ENCODE measurements at regions not wholly inside any gene's neighbourhood (a gene's known extent, or its start where the extent isn't known, plus 50 kb on each side); places are given as distances from the start of the nearest gene placed in this dataset.

DNA sequence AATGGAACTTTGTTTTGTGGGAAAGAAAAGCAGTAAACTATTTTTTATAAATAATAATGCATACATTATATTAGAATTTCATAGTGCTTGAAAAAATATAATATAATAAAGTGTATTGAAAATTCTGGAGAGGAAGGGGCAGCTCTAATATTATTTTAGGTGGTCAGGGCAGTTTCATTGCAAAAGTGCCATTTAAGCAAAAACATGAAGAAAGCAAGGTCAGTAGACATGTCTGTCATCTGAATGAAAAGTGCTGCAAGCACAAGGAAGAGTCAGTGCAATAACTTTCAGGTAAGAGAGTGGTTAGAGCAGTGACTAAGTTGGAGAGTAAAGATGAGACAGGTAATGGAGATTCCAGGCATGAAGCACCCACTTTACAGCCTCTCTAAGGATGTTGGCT, 435.6 kb upstream of the REG3G start:
- Histone ChIP-seq H3K27me3 (ENCODE audit: insufficient read depth, low read length) (no peaks in the 10 kb centered on the region), H3K9ac (ENCODE audit: low read depth, low read length) (no peak overlapping the region), H3K9me3 (ENCODE audit: insufficient read depth, low read depth, low read length) (no peaks in the 10 kb centered on the region), H3K4me1 (ENCODE audit: insufficient read depth, low read length) (no peaks in the 10 kb centered on the region), H3K27ac (ENCODE audit: low read depth, low read length) (no peak overlapping the region), H3K4me3 (ENCODE audit: low read length) (no peak overlapping the region), H3K36me3 (ENCODE audit: insufficient read depth, low read length) (no peaks in the 10 kb centered on the region)

DNA sequence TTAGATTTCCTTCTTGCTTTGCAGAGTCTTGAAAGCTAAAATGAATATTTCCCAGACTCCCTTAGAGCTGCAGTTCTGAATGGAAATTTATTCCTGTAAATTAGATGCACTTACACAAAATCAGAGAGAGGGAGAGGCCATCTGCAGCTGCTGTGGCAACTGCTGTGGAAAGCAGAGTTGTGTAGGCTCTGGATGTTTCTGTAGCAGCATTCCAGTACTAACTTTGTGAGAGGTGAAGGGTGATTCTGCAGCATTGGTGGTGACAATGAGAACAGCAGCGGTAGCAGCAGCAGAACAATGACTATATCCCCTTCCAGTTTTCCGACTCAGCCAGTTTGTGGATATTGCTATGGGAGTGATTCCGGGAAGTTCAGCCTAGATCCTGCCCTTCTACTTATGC, 433.0 kb upstream of the REG3G start:
- Histone ChIP-seq H3K27ac (ENCODE audit: low read depth, low read length) (no peak overlapping the region), H3K36me3 (ENCODE audit: insufficient read depth, low read length) (no peaks in the 10 kb centered on the region), H3K9me3 (ENCODE audit: insufficient read depth, low read depth, low read length) (no peaks in the 10 kb centered on the region), H3K4me1 (ENCODE audit: insufficient read depth, low read length) (no peaks in the 10 kb centered on the region), H3K9ac (ENCODE audit: low read depth, low read length) (no peak overlapping the region), H3K27me3 (ENCODE audit: insufficient read depth, low read length) (no peaks in the 10 kb centered on the region), H3K4me3 (ENCODE audit: low read length) (no peak overlapping the region)
- WGBS = 95% methylated on average over 3 of the region's 3 CpGs

DNA sequence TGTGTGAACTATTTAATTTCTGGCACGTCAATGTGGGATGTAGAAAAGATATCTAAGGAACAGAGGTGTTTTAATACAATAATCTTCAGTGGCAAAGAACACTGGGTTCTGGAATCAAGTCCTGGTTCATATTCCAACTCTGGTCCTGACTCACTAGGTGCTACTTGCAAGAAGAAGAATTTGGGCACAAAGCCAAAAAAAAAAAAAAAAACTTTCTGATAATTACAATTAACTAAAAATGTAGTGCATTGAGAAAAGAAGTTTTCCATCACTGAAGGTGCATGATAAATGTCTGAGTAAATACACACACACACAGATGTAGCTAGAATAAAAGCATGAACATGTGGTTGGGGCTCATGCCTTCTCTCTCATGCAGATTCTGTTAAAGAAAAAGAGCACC, 424.4 kb upstream of the REG3G start:
- no peaks in the 10 kb centered on the region for H3K36me3 ChIP-seq (ENCODE audit: insufficient read depth, low read length)
- H3K27ac ChIP-seq (ENCODE audit: low read depth, low read length) = no peak overlapping the region
- no peak overlapping the region for H3K9ac ChIP-seq (ENCODE audit: low read depth, low read length)
- H3K4me1 ChIP-seq (ENCODE audit: insufficient read depth, low read length) = no peaks in the 10 kb centered on the region
- H3K4me3 ChIP-seq (ENCODE audit: low read length) = no peak overlapping the region
- no peaks in the 10 kb centered on the region for H3K9me3 ChIP-seq (ENCODE audit: insufficient read depth, low read depth, low read length)
- no peaks in the 10 kb centered on the region for H3K27me3 ChIP-seq (ENCODE audit: insufficient read depth, low read length)
- WGBS = 93% methylated on average over 1 of the region's 1 CpG

DNA sequence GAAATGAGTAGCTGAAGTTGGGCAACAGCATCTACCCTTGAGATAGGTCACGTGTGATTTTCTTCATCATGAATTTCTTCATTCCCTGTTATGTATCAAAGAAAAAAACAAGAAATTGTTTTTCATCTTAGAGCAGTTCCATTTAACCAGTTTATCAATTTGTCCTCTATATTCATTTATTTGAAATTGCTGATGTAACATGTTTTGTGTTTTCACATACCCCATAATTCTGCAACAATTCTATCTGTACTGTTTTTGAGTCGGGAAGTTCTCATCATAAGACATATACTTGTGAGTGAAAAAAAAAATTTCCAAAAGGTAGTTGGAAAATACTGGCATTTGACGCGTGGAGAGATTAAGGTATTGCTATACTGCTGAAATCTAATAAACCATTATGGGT, 422.6 kb upstream of the REG3G start:
- H3K4me1 ChIP-seq (ENCODE audit: insufficient read depth, low read length) = peaks cover 9% of the 10 kb centered on the region
- H3K36me3 ChIP-seq (ENCODE audit: insufficient read depth, low read length) = no peaks in the 10 kb centered on the region
- no peak overlapping the region for H3K9ac ChIP-seq (ENCODE audit: low read depth, low read length)
- 98% methylated on average over 2 of the region's 4 CpGs for WGBS
- no peaks in the 10 kb centered on the region for H3K27me3 ChIP-seq (ENCODE audit: insufficient read depth, low read length)
- H3K9me3 ChIP-seq (ENCODE audit: insufficient read depth, low read depth, low read length) = no peaks in the 10 kb centered on the region
- H3K27ac ChIP-seq (ENCODE audit: low read depth, low read length) = no peak overlapping the region
- no peak overlapping the region for H3K4me3 ChIP-seq (ENCODE audit: low read length)

DNA sequence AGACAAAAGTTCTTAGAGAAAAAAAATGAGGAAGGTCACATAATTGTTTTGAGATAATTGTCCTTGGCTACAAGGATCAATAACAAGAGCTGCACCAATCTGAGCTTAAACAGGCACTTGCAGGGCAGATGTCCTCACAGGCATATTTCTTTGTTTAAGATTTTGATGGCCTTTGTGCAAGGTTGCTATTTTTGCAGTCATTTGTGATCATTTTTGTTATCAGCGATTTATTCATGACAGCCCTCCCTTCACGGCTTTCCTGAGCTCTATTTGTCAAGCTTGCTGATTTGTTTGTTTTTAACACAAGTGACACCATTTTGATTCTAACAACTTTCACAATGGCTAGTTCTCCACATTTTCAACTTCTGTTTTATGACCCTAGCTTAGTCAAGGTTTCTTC, 418.6 kb upstream of the REG3G start:
- no peaks in the 10 kb centered on the region for H3K9me3 ChIP-seq (ENCODE audit: insufficient read depth, low read depth, low read length)
- H3K4me1 ChIP-seq (ENCODE audit: insufficient read depth, low read length) = peaks cover 9% of the 10 kb centered on the region
- 0 out of 2 replicates have a peak overlapping the region, but pooled peaks have one; percentile 23 for H3K27ac ChIP-seq (ENCODE audit: low read depth, low read length)
- no peaks in the 10 kb centered on the region for H3K36me3 ChIP-seq (ENCODE audit: insufficient read depth, low read length)
- H3K9ac ChIP-seq (ENCODE audit: low read depth, low read length) = no peak overlapping the region
- WGBS = 57% methylated on average over 2 of the region's 2 CpGs
- H3K4me3 ChIP-seq (ENCODE audit: low read length) = no peak overlapping the region
- H3K27me3 ChIP-seq (ENCODE audit: insufficient read depth, low read length) = no peaks in the 10 kb centered on the region

DNA sequence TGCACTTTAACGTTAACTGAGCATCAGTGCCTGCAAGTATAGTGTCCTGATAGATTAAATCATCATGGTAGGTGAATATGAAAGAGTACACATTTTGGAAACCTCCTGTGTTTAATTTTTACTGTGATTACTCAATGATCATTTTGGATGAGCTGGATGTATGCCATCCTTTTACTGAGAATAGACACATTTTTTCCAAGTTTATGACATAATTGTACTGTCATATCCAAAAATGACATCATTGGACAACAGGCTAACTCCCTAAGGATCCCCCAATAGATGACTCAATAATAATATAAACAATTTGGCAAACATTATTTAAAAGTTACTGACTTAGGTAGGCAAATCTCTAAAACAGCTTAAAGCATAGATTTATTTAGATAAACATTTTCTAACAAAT, 410.8 kb upstream of the REG3G start:
- WGBS = 90% methylated on average over 1 of the region's 1 CpG
- no peaks in the 10 kb centered on the region for H3K36me3 ChIP-seq (ENCODE audit: insufficient read depth, low read length)
- H3K27ac ChIP-seq (ENCODE audit: low read depth, low read length) = no peak overlapping the region
- no peak overlapping the region for H3K9ac ChIP-seq (ENCODE audit: low read depth, low read length)
- no peaks in the 10 kb centered on the region for H3K9me3 ChIP-seq (ENCODE audit: insufficient read depth, low read depth, low read length)
- H3K4me3 ChIP-seq (ENCODE audit: low read length) = no peak overlapping the region
- no peaks in the 10 kb centered on the region for H3K4me1 ChIP-seq (ENCODE audit: insufficient read depth, low read length)
- no peaks in the 10 kb centered on the region for H3K27me3 ChIP-seq (ENCODE audit: insufficient read depth, low read length)

DNA sequence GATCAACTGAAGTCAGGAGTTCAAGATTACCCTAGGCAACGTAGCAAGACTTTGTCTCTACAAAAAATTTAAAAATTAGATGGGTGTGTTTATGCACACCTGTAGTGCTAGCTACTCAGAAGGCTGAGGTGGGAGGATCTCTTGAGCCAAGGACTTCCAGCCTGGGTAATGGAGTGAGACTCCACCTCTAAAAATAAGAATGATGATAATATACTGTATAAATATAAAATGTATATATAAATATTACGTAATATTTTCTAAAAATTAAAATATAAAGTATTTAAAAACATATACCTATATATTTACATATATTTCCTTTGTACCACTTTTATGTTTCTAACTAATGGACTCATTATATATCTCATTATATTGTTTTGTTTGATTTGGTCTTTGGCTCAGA, 409.5 kb upstream of the REG3G start:
- no peaks in the 10 kb centered on the region for H3K9me3 ChIP-seq (ENCODE audit: insufficient read depth, low read depth, low read length)
- 100% methylated on average over 1 of the region's 2 CpGs for WGBS
- no peaks in the 10 kb centered on the region for H3K36me3 ChIP-seq (ENCODE audit: insufficient read depth, low read length)
- no peaks in the 10 kb centered on the region for H3K27me3 ChIP-seq (ENCODE audit: insufficient read depth, low read length)
- no peaks in the 10 kb centered on the region for H3K4me1 ChIP-seq (ENCODE audit: insufficient read depth, low read length)
- no peak overlapping the region for H3K27ac ChIP-seq (ENCODE audit: low read depth, low read length)
- H3K4me3 ChIP-seq (ENCODE audit: low read length) = no peak overlapping the region
- H3K9ac ChIP-seq (ENCODE audit: low read depth, low read length) = no peak overlapping the region

DNA sequence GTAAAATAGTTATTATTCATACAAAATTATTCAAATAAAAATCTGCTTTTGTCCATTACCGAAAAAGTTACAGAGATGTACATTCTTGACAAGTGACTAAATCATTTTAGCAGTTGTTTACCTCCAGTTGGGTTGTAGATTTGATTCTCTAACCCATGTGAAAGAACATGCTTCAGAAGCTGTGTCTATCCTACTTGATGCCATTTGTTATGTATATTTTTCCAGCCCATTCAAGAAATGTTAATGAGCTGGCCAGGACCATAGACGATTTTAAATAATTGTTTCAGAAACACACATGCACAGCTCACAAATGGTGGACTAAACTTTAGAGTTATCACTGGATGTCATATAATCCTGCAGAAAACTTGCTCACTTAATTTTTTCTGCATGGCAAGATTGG, 391.1 kb upstream of the REG3G start:
- H3K9ac ChIP-seq (ENCODE audit: low read depth, low read length) = no peak overlapping the region
- WGBS = 77% methylated on average over 2 of the region's 2 CpGs
- H3K27me3 ChIP-seq (ENCODE audit: insufficient read depth, low read length) = no peaks in the 10 kb centered on the region
- no peak overlapping the region for H3K27ac ChIP-seq (ENCODE audit: low read depth, low read length)
- no peaks in the 10 kb centered on the region for H3K4me1 ChIP-seq (ENCODE audit: insufficient read depth, low read length)
- H3K9me3 ChIP-seq (ENCODE audit: insufficient read depth, low read depth, low read length) = no peaks in the 10 kb centered on the region
- H3K36me3 ChIP-seq (ENCODE audit: insufficient read depth, low read length) = no peaks in the 10 kb centered on the region
- H3K4me3 ChIP-seq (ENCODE audit: low read length) = no peak overlapping the region

DNA sequence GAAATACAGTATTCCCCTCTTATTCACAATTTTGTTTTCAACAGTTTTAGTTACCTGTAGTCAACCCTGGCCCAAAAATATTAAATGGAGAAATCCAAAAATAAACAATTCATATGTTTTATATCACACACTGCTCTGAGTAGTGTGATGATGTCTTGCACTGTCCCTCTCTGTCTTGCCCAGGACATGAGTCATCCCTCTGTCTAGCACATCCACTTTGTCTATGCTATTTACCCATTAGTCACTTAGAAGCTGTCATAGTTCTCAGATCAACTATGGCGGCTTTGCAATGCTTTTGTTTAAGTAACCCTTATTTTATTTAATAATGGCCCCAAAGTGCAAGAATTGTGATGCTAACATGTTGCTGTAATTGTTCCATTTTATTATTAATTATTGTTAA, 380.6 kb upstream of the REG3G start:
- Histone ChIP-seq H3K4me3 (ENCODE audit: low read length) (no peak overlapping the region), H3K9ac (ENCODE audit: low read depth, low read length) (no peak overlapping the region), H3K4me1 (ENCODE audit: insufficient read depth, low read length) (no peaks in the 10 kb centered on the region), H3K27ac (ENCODE audit: low read depth, low read length) (no peak overlapping the region), H3K36me3 (ENCODE audit: insufficient read depth, low read length) (no peaks in the 10 kb centered on the region), H3K27me3 (ENCODE audit: insufficient read depth, low read length) (no peaks in the 10 kb centered on the region), H3K9me3 (ENCODE audit: insufficient read depth, low read depth, low read length) (no peaks in the 10 kb centered on the region)
- WGBS = 100% methylated on average over 1 of the region's 1 CpG

DNA sequence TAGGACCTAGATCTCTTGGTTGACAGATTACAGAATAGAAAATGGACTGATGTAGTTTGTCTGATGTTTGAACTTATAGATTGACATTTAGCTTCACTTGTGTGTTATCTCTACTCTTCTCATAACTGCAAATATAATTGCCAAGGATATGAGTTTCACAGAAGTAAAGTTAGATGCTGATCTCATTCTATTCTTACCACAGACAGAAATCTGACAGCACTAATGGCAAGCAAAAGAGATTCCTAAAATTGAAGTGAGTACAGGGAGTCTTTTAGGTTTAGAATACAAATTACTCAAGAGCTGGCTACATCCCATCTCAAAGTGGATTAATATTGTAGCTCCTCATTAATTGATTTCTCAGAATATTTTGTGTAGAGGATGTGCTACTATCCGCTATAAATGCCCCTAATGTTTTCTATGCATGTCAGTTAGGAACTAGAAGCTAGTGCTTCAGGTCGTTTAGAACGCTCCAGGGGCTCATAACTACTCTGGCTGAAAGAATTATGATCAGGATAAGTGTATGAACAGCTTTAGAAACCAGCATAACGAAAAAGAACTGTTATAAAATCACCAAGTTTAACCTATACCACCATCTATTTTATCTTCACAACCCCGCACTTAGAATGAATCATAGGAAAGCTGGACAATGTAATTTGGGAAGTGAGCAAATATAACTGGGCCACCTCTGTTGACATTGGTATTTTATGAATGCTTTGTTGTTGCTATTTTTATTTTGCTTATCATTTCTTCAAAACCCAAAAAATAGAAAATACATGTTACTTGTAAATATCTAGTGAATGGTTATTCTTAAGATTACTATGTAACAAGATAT, 378.8 kb upstream of the REG3G start:
- H3K27me3 ChIP-seq (ENCODE audit: insufficient read depth, low read length) = no peaks in the 10 kb centered on the region
- H3K4me1 ChIP-seq (ENCODE audit: insufficient read depth, low read length) = no peaks in the 10 kb centered on the region
- no peak overlapping the region for H3K27ac ChIP-seq (ENCODE audit: low read depth, low read length)
- no peak overlapping the region for H3K9ac ChIP-seq (ENCODE audit: low read depth, low read length)
- WGBS = 90% methylated on average over 3 of the region's 5 CpGs
- H3K9me3 ChIP-seq (ENCODE audit: insufficient read depth, low read depth, low read length) = no peaks in the 10 kb centered on the region
- no peak overlapping the region for H3K4me3 ChIP-seq (ENCODE audit: low read length)
- no peaks in the 10 kb centered on the region for H3K36me3 ChIP-seq (ENCODE audit: insufficient read depth, low read length)

DNA sequence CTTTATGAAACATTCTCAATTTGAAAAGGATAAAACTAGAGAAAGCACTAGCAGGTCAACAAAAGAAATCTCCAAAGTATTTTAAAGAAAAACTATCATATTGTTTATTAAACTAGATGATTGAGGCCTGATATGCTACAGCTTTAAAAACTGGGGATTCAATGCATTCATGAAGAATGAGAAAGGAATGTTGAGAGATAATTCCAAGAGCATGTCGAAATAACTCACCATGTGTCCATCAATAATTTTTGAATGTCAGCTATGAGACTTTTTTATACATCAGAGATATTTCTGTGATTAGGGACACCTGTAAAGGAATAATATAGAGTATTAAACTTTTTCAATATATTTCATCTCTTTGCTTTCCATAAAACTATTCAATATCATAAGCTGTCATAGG, 376.9 kb upstream of the REG3G start:
- Histone ChIP-seq H3K27ac (ENCODE audit: low read depth, low read length) (no peak overlapping the region), H3K9me3 (ENCODE audit: insufficient read depth, low read depth, low read length) (no peaks in the 10 kb centered on the region), H3K4me1 (ENCODE audit: insufficient read depth, low read length) (no peaks in the 10 kb centered on the region), H3K9ac (ENCODE audit: low read depth, low read length) (no peak overlapping the region), H3K4me3 (ENCODE audit: low read length) (no peak overlapping the region), H3K27me3 (ENCODE audit: insufficient read depth, low read length) (no peaks in the 10 kb centered on the region), H3K36me3 (ENCODE audit: insufficient read depth, low read length) (no peaks in the 10 kb centered on the region)
- no CpG with 5 or more reads among the region's 1 CpG for WGBS

DNA sequence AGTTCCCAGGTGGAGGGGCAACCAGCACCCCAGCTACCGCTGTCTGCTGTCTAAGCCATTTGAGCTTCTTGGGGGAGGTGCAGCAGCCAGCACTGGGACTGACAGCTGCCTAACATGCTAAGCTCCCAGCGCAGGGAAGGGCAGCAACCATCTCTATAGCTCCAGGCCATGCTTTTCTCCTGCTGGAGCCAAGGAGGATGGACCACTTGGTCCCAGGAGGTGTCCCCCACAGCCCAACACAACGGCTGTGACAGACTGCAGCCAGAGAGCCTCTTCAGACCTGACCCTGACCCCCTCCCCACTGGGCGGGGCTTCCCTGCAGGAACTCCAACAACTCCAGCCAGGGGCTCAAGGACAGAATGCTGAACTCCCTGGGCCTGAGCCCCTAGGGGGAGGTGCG, 370.6 kb upstream of the REG3G start:
- no peaks in the 10 kb centered on the region for H3K4me1 ChIP-seq (ENCODE audit: insufficient read depth, low read length)
- WGBS = 92% methylated on average over 5 of the region's 5 CpGs
- H3K9me3 ChIP-seq (ENCODE audit: insufficient read depth, low read depth, low read length) = no peaks in the 10 kb centered on the region
- H3K9ac ChIP-seq (ENCODE audit: low read depth, low read length) = no peak overlapping the region
- no peak overlapping the region for H3K4me3 ChIP-seq (ENCODE audit: low read length)
- H3K27ac ChIP-seq (ENCODE audit: low read depth, low read length) = no peak overlapping the region
- no peaks in the 10 kb centered on the region for H3K36me3 ChIP-seq (ENCODE audit: insufficient read depth, low read length)
- H3K27me3 ChIP-seq (ENCODE audit: insufficient read depth, low read length) = no peaks in the 10 kb centered on the region

Measured in HUES64 (cell line).